Heart left ventricle (tissue), 13 donors: ENCODE measurements at regions not wholly inside any gene's neighbourhood (a gene's known extent, or its start where the extent isn't known, plus 50 kb on each side); places are given as distances from the start of the nearest gene placed in this dataset.

Experiments used
- CTCF ChIP-seq, 12 donors: fragments of 200-600 bp; sonication (generic) in 4 of 12; IDR thresholded peaks; one replicate each; pipeline versions ENCODE4 v1.5.0 to v1.8.0; 2018 to 2022; ENCODE audit warnings: antibody characterized with exemption in 12 of 12, mild to moderate bottlenecking in 5 of 12
- POLR2A ChIP-seq, 2 donors: fragments of 450-650 bp; IDR thresholded peaks; one replicate each; pipeline ENCODE4 v1.6.1; 2017; ENCODE audit warnings: antibody characterized with exemption in 2 of 2, mild to moderate bottlenecking in 2 of 2, moderate library complexity in 2 of 2
- donor health status: ischemic (EF 13 %, LVEDD 7.1; RV severe dilation, severe dysfunction).
- donor health status: DM: no; HTN: yes; CAD: no.
- donor health status: DM: no; HTN: no; CAD: no.
- donor health status: ischemic (EF 25% LVEDD 6.9; RV normal size, moderate dysfunction).
- donor health status: ischemic (EF 25% LVEDD 5.7; RV mildly dilated, moderate dysfunction).
- donor health status: ischemic (EF 35%, LVEDD 5.7; RV mildly dilated, moderate dysfunction).
- donor health status: nonischemic (EF 11% LVEDD 7.7; RV severe dilation, severe dysfunction).
- donor health status: DM: yes; HTN: yes; CAD: no.
- donor health status: PGD.
- donor health status: ischemic (EF 29% LVEDD 5.4; RV normal size, mild dysfunction).
- donor health status: nonischemic (EF 23%, LVEDD 6.1; RV moderate dilation, normal function).

GRCh38 chr6:164114051-164114450 lies 699.5 kb downstream of the QKI start:
- TF ChIP-seq CTCF (IDR thresholded peaks at IDR 0.05), result no peak
- TF ChIP-seq POLR2A (IDR thresholded peaks at IDR 0.05), result no peak
